GM12892 (cell line): ENCODE measurements at regions not wholly inside any gene's neighbourhood (a gene's known extent, or its start where the extent isn't known, plus 50 kb on each side); places are given as distances from the start of the nearest gene placed in this dataset.
"Not testable (repeated sequence)": the region's sequence is repeated elsewhere in the genome, so short reads cannot be mapped to it uniquely, and the experiment has no call there.

Experiments used
- DNase-seq: peaks from one replicate; pipeline ENCODE4 v3.0.0; 2011; ENCODE audit not compliant: insufficient read length
- FAIRE-seq: peaks from 2 replicates; lab custom pipeline; 2011; peaks lifted over from hg19 to GRCh38; lab: Jason Lieb, UNC
- POLR2A ChIP-seq: IDR thresholded peaks from 2 replicates; pipeline ENCODE4 v1.6.1; 2011; ENCODE audit warnings: low read depth, low read length, control low read depth
- POLR2AphosphoS5 ChIP-seq: IDR thresholded peaks from 2 replicates; pipeline ENCODE4 v1.6.1; 2011; ENCODE audit warnings: low read depth, low read length, control low read depth
- TAF1 ChIP-seq: IDR thresholded peaks from 2 replicates; pipeline ENCODE4 v1.6.1; 2011; ENCODE audit warnings: low read depth, mild to moderate bottlenecking, control low read depth, low read length, borderline replicate concordance

- DNase-seq = no peak
- TF ChIP-seq POLR2AphosphoS5 (no peak), POLR2A (no peak), TAF1 (no peak)
- FAIRE-seq = no peak
These were observed 101.9 kb downstream of the LIG4 start for GRCh38 chr13:108113407-108113806.

- no peak for DNase-seq
- TF ChIP-seq TAF1 (no peak), POLR2A (no peak), POLR2AphosphoS5 (no peak)
- no peak for FAIRE-seq
These were observed 110.6 kb downstream of the LIG4 start for GRCh38 chr13:108104736-108105135.

- DNase-seq (no peak), FAIRE-seq (no peak)
- TF ChIP-seq POLR2A (no peak), TAF1 (no peak), POLR2AphosphoS5 (no peak)
These were observed 112.6 kb downstream of the LIG4 start for GRCh38 chr13:108102771-108103170.

GRCh38 chr13:108096301-108096915 lies 118.9 kb downstream of the LIG4 start:
- no peak for TF ChIP-seq POLR2AphosphoS5
- no peak for TF ChIP-seq TAF1
- FAIRE-seq (no peak), DNase-seq (no peak)

- DNase-seq (no peak), FAIRE-seq (no peak)
- TF ChIP-seq POLR2A (no peak), POLR2AphosphoS5 (no peak), TAF1 (no peak)
These were observed 120.3 kb downstream of the LIG4 start for GRCh38 chr13:108095036-108095435.

- DNase-seq = no peak
- TF ChIP-seq POLR2AphosphoS5 (no peak), POLR2A (no peak), TAF1 (no peak)
- FAIRE-seq = no peak
These were observed 121.7 kb downstream of the LIG4 start for GRCh38 chr13:108093616-108094015.

GRCh38 chr13:108087810-108088209 lies 127.5 kb downstream of the LIG4 start:
- TF ChIP-seq TAF1 (no peak), POLR2A (no peak), POLR2AphosphoS5 (no peak)
- FAIRE-seq = no peak
- no peak for DNase-seq

GRCh38 chr13:108086678-108087077 lies 128.7 kb downstream of the LIG4 start:
- TF ChIP-seq TAF1 = no peak
- TF ChIP-seq POLR2A = no peak
- no peak for TF ChIP-seq POLR2AphosphoS5
- FAIRE-seq = no peak
- no peak for DNase-seq

GRCh38 chr13:108084840-108085239 lies 130.5 kb downstream of the LIG4 start:
- TF ChIP-seq TAF1 (no peak), POLR2A (no peak), POLR2AphosphoS5 (no peak)
- no peak for DNase-seq
- no peak for FAIRE-seq

- TF ChIP-seq TAF1 = no peak
- TF ChIP-seq POLR2AphosphoS5 = no peak
- no peak for TF ChIP-seq POLR2A
- DNase-seq (no peak), FAIRE-seq (no peak)
These were observed 132.3 kb downstream of the LIG4 start for GRCh38 chr13:108083056-108083455.

GRCh38 chr13:108082481-108082880 lies 132.9 kb downstream of the LIG4 start:
- DNase-seq = no peak
- FAIRE-seq = no peak
- TF ChIP-seq POLR2AphosphoS5 (no peak), POLR2A (no peak), TAF1 (no peak)

- TF ChIP-seq POLR2A (no peak), TAF1 (no peak), POLR2AphosphoS5 (no peak)
- DNase-seq (no peak), FAIRE-seq (no peak)
These were observed 138.1 kb downstream of the LIG4 start for GRCh38 chr13:108077284-108077683.

GRCh38 chr13:108074429-108074828 lies 140.9 kb downstream of the LIG4 start:
- not testable (repeated sequence) for DNase-seq, FAIRE-seq
